GM21717 (cell line): ENCODE measurements at regions not wholly inside any gene's neighbourhood (a gene's known extent, or its start where the extent isn't known, plus 50 kb on each side); places are given as distances from the start of the nearest gene placed in this dataset.
A peak's percentile ranks its signal among the peaks of the same experiment; 100 is the strongest.

Experiments
- ATAC-seq: cut with Tn5 transposase; IDR thresholded peaks from one replicate; pipeline ENCODE4 v1.9.1; 2021; ENCODE audit warnings: mild to moderate bottlenecking, moderate library complexity; ENCODE audit not compliant: unreplicated experiment

DNA sequence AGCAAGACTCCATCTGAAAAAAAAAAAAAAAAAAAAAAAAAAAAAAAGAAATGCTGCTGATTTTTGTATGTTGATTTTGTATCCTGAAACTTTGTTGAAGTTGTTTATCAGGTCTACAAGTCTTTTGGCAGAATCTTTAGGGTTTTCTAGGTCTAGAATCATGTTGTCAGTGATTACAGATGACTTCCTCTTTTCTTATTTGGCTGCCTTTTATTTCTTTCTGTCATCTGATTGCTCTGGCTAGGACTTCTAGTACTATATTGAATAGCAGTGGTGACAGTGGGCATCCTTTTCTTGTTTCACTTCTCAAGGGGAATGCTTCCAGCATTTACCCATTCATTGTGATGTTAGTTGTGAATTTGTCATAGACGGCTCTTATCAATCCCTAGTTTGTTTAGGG lies 334.4 kb downstream of the SPRY1 start:
- ATAC-seq, result no peak

DNA sequence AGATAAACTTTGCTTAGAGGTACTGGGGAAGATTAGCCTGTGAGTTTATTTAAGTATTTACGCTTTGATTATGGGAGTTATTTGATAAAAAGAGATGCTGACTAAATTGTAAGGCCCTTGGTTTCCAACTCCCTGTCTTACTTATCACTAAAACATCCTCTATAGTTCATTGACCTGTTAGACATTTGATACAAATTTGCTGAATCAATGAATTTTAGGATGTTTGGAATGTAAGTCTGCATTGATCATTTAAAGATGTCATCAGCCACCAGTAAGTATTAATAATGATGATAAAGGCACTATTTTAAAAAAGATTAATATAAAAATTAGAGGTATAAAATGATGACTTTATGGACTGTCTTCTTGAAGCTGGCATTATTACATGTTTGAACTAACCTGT lies 340.6 kb downstream of the SPRY1 start:
- ATAC-seq, result no peak

DNA sequence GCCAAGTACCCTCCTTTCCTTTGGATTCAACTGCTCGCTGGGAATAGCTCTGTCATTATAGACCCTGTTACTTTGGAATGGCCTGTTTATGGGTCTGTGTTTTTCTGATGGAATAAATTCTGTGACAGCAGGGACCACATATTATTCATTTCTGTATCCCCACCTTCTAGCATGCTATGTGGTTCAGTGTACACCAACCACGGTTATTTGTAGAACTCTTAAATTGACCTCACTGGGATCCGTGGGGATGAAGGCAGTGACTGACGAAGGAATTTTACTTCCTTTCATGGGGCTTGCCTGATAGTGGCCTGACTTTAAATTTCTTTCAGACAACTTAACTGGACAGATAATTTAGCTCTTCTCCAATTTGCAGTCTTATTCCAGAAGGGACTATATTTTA lies 343.2 kb downstream of the SPRY1 start:
- no peak for ATAC-seq

DNA sequence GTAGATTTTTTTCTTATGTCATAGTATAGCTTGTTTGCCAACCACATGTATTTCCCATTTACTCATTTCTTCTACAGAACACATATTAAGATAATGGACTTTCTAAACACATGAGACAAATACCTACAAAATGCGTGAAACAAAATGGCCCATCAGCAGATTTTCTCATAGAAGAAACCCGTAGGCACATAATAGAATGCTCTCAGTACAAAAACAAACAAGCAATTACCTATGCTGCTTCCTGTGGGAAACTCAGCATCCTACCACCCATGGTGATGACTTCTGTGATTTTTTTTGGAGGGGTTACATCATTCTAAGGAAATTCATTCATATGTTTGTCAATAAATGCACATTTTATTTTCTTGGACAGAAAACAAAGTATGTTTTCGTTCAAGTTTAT lies 343.6 kb downstream of the SPRY1 start:
- ATAC-seq, result no peak

DNA sequence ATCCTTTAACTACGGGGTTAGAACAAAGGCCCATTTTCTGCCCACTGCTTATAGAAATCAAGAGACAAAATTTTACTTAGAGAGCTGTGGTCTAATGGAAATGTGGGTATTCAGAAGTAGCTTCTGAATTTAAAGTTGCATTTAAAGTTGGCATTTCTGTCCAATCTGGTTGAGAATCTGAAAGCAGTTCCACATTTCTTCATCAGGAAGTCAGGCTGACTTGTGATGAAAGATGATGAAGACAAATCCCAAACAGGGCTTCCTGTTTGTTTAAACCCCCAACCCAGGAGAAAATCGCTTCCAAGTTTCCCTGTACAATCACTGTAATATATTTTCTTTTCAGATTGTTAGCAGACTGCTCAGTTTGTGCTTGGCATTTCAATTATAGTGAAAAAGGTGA lies 345.3 kb downstream of the SPRY1 start:
- no peak for ATAC-seq

DNA sequence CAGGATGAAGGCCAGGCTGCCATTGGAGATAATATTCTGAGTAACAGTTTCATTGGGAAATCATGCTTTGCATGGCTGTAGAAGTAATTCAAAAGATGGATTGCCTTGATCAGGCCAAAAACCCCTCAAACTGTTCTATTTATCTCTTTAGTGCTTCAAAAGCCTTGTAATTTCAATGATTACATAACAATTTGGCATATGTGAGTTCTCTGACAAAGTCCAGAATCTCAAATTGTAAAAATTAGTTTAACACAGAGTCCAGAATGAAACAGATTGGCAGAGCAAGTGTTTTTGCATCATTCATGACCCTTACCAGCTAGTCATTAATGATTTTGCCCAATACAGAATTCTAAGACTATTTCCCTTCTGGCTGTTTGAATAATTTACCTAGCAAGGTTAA lies 347.3 kb downstream of the SPRY1 start:
- no peak for ATAC-seq

DNA sequence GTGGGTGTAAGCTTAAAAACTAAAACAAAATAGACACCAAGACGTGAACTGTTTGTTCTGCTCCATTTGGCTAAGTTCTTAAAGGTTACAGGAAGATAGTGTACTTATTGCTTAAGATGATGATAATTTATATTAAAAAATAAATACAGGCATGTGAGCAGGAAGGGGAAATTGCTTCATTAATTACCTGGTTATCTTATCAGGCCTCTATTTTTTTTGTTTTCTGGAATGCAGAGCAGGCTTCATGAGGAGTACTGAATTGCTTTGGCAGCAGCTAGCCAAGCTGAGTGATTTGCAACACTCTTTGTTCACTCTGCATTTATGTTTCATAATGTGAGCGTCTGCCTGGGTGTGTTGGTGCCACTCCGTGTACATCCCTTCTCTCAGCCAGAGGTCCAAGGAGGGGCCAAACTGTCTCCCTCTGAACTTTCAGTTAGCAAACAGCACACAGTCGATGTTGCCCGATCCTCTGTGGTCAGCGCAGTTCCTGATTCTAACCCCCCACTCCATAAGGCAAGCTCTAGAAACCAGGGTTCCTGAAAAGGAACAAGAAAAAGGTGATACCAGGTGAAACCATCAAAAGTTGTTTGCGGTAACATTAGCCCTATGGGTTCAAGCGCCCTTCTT lies 348.2 kb downstream of the SPRY1 start:
- no peak for ATAC-seq

DNA sequence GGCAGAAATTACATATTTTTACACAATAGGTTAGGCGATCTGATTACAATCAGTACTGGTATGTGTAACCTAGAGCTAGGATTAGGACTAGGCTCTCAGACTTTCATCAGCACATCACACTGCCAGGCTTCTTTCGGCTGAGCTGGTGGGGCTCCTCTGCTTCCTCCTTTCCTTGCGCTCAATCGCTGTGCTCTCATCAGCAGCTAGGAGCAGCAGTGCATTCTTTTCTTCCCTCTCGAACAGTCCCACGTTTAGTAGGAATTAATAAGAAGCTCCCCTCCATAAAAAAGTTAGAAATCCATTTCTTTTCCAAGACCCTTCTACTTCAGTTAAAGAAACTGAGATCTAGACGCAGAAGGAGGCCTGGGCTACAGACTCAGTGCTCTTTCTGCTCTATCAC lies 350.4 kb downstream of the SPRY1 start:
- no peak for ATAC-seq

DNA sequence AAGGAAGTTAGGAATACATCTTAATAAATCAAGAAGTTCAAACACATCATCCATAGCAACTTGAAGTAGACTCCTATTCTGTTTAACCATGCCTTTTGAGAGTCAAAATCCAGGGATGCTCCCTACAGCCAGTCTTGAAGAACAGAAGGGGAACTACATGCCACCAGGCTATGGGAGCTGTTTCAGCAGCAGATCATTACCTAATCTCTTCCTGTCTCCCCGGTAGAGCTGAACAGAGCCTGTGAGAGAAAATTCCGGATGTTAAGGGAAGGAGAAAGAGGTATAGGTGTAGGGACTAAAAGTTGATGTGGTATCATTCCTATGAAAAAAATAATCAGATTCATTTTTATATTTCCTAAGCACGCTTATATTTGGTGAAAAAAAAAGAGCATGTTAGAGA lies 352.2 kb downstream of the SPRY1 start:
- no peak for ATAC-seq

DNA sequence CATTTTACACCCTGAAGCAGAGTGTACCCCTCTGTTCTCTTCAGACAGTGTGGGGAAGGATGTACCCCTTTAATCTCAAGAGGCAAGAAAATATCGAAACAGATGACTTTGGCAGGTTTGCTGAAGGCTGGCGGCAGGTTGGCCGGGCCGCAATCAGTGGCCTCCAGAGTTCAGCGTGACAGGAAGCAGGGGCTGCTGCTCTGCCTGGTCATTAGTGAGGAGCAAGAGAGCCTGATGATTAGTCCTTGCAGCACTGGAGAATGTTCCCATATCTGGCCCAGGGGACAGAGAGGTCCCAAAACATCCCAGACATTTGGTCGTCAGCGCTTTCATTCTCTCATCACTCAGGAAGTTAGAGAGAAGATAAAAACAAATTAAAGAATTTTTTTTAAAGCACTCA lies 352.8 kb downstream of the SPRY1 start:
- no peak for ATAC-seq

DNA sequence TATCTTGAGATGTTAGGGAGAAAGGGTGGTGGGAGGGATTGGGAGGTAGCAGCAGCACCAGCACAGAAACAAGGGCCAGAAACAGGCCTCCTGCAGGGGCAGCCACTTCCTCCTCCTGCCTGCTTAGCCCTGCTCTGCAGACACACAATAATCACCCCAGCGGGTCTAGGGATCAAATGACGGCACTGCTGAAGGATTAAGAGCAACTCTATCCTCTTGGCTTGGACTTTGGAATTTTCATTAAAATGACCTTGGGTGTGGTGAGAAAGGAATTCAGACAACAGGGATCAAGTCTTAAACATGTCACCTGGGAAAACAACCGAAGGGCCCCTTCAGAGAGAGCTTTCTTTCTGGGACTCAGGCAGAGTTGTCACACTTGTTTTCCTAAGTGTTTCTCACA lies 353.4 kb downstream of the SPRY1 start:
- no peak for ATAC-seq

DNA sequence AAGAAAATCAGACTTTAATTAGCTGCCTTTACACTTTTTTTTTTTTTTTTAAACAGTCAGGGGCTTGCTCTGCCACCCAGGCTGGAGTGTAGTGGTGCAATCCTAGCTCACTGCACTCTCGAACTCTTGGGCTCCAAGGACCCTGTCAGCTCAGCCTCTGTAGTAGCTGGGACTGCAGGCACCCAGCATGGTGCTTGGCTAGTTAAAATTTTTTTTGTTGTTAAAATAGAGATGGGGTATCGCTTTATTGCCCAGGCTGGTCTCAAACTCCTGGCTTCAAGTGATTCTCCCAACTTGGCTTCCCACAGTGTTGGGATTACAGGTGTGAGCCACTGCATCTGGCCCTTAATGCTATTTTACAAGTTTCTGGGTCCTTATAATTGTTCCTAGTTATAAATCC lies 359.1 kb downstream of the SPRY1 start:
- no peak for ATAC-seq

DNA sequence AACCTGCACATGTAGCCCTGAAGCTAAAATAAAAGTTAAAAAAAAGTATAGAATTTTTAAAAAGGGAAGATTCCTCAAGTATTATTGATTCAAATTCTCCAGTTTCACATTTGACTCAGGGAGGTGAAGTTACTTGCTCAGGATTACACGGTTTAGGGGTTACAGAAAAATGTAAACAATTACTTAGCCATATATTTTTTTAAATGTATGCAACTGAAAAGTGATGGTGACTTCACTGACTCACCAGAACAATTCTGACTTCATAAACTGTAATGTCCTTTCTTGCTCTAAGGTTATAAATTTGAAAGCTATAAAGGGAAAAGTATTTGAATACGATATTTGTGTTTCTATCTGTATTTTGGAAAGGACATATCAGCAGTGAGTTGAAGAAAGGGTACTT lies 371.2 kb downstream of the SPRY1 start:
- no peak for ATAC-seq

DNA sequence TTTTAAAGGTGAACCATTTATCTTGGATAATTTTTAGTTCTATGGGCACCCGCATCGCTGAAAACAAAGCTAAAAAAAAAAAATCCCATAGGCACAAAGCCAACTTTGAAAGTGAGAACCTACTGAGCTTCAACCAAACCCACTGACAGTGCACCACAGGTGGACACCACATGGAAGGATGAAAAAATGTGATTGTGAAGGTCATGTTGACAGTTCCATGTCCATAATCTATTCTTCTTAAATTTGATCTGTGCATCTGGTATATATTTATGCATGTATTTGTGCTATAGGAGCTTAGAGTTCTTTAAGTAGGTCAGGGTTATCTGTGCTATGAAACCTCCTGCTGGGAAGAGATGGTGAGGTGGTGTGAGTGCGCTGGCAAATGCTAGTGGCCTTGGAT lies 374.3 kb downstream of the SPRY1 start:
- ATAC-seq, result no peak

DNA sequence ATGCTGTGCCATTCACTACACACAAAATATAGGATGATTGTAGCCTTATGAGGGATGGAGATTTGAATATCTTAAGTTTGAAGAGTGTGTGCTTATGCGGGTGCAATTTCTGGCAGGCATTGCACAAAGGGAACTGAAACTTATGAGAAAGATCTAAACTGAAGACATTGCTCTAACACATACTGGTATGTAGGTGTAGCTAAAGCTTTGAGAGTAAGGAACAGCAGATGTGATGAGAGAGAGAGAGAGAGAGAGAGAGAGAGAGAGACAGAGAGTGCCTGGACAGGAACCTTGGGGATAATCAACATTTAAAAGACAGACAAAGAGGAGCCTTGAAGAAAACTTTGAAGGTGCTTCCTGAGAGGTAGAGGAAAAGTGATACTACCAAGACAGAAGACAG lies 379.7 kb downstream of the SPRY1 start:
- ATAC-seq, result peak; percentile 99

DNA sequence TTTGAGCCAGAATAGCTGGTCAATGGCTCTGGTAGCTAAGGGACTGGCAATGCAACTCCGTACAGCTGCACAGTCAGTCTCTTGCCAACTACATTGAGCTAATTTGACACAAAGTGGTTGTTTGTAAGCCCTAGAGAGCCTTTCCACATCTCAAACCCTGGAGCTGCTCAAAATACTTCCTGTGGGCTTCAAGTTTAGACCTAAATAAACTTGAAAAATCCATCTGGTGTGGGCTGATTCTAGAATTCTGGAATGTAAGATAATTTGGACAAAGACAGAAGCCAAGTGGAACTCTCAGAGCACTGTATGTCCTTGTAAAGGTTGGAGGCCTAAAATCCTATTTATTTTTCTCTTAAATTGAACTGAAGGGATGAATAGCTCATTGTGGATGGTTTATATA lies 380.8 kb downstream of the SPRY1 start:
- no peak for ATAC-seq

DNA sequence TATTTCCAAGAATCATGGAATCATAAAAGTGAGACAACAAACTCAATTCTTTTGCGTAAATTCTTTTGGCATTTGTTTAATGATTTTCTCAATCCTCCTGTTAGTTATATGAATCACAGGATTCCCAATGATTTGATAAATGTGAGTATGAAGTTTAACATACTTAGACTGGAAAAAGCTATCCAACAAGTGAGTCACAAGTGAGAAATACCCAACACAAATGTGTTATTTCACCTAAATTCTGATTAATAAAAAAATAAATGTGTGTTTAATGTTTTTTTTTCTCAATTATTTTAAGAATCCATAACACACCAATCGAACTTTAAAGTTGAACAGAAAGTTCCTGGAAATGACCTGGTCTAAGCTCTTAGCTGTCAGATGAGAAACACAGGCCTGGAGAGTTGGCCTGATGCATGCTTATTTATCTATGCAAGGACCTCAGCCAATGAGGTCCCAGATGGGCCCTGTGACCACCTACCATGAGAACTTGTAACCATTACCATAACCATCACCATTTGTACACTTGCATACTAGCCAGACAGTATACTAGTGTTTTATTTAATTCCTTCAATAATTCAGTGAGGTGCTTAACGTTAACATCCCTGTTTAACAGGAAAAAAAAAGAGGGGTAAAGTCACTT lies 386.7 kb downstream of the SPRY1 start:
- no peak for ATAC-seq

DNA sequence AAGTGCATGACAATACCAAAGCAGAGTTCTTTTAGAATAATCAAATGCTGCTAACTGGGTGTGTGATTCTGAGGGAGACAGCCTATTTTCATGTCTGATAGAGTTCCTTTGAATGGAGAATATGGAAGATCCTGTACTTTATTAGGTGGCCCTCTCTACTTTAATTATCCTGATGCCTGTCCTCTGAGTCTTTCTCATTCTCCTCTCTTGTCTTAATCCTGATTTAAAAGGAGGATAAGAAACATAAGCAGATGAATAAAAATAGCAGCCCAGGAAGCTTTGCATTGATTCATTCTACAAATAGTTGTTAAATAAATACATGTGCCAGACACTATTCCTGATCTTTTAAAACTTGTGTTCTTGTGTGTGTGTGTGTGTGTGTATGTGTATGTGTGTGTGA lies 387.3 kb downstream of the SPRY1 start:
- no peak for ATAC-seq

DNA sequence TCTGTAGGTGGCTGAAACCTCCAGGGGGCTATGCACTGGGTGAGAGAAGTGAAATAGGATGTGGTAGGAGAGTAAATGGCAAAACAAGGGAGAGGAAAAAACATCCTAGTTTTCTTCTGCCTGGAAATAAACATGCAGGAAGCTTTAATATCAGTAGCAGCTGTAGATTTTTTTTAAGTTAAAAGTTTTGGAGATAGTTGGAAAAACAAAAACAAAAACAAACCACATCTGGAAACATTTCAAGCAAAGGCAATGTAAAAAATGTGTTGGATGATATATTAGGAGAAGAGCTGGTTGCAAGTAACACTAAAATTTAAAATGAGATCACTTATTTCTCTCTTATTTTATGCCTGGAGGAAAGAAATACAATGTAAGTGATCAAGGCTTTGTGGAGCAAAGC lies 388.0 kb downstream of the SPRY1 start:
- no peak for ATAC-seq

DNA sequence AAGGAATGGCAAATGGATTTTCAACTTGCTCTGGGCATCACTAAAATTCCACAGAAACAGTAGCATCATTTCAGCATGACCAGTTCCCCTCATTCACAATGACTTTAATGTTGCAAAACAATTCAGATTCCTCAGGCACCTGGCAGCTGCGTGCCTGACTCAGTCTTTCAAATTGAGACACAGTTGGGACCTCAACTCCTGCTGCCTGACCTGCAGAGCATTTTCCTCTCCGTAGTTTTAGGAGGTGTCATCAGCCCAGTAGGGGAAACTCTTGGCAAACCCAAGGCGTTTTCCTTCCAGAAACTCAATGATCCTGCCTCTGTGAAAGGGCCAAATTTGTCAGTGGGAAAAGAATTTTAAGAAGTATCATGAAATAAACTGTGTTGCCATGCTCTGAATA lies 388.9 kb downstream of the SPRY1 start:
- no peak for ATAC-seq

DNA sequence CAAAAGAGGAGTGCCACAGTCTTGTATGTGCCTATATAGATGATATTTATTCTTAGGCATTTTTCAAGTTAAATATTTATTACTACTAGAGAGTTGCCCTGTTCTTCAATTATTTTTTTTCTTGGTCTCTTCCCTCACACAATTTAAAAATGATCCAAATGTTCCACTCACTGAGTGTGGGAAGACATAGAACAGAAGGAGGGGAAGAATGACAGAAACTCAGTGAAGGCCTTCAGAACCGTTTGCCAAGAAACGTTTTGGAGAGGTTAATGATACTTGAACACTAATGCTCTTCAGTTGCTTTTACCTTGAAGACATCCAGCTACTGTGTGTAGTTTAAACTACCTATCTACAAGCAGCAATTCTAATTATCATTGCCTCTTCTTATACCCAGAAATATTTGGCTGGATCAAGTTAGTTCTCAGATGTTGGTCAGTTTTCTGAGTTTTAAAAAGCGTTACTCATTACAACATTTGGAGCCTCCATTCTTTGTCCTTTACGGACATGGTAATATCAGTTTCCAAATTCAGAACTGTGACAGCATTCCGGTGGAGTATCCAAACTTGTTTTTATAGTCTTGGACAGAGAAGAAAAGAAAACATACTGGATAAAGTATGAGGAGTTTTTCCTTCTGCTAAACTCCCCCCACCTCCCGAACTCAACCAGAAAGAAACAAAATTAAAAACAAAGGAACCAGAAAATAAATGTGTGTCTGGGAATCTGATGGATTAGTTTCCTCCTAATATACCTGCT lies 389.7 kb downstream of the SPRY1 start:
- no peak for ATAC-seq

DNA sequence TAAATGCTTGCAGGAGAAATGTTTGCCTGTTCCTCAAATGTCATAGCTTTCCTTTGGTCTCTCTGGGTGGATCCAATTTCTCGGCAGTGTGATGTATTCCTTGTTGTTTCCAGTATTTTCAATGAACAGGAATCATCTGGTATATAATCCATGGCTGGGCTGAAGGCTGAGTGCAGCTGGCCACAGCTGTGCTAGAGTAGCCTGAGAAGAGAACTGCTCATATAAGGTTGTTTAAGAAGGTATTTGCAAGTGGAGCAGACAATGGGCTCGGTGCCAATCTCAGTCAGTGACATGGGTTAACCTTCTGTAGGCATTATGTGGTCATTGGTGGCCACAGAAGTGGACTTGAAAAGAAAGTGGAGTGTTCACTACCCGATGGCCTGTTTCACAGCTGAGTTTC lies 390.3 kb downstream of the SPRY1 start:
- no peak for ATAC-seq
